ENCODE measurements at regions not wholly inside any gene's neighbourhood (a gene's known extent, or its start where the extent isn't known, plus 50 kb on each side); places are given as distances from the start of the nearest gene placed in this dataset.

DNA sequence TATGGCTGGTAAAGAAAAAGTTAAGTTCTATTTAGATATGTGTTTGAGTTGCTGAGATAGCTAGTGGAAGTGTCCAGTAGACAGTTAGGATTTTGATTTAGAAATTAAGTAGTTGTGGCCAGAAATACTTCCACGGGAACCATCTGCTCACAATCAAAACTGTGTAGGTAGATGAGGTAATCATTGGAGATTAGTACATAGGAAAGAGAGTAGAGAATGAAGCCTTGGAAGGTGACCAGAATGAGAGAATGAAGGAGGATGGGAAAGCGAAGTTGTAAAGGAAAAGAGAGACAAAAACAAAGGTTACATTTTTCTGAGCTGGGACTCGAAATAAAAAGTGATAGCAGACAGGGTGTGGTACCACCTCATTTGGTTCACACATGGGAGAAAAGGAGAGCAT lies 296.9 kb upstream of the SORL1-AS1 start:
- Histone ChIP-seq H3K27ac (no peak overlapping the region), H3K4me3 (no peak overlapping the region), H4K20me1 (ENCODE audit: low read depth) (no peaks in the 10 kb centered on the region), H3K9ac (no peak overlapping the region), H3F3A (ENCODE audit: low read depth) (no peaks in the 10 kb centered on the region), H3K4me1 (peaks cover 2% of the 10 kb centered on the region), H3K4me2 (no peak overlapping the region), H3K79me2 (ENCODE audit: low read depth) (no peaks in the 10 kb centered on the region), H2AFZ (replicated peaks) (no peak overlapping the region), H3K36me3 (no peaks in the 10 kb centered on the region), H3K9me3 (ENCODE audit: low read depth) (no peaks in the 10 kb centered on the region), H3K27me3 (no peaks in the 10 kb centered on the region)
- DNase-seq (ENCODE audit: low spot score): no peak
- no peaks in the 10 kb centered on the region for H3K27me3 Mint-ChIP-seq (ENCODE audit: insufficient read depth, low read depth)
- no peaks in the 10 kb centered on the region for H3K36me3 Mint-ChIP-seq
- no peak overlapping the region for H3K27ac Mint-ChIP-seq
- H3K4me1 Mint-ChIP-seq: peaks cover under 1% of the 10 kb centered on the region
- H3K9me3 Mint-ChIP-seq: no peaks in the 10 kb centered on the region
- TF ChIP-seq EZH2 (IDR thresholded peaks at IDR 0.05): no peak
- TF ChIP-seq, protein P1, sequence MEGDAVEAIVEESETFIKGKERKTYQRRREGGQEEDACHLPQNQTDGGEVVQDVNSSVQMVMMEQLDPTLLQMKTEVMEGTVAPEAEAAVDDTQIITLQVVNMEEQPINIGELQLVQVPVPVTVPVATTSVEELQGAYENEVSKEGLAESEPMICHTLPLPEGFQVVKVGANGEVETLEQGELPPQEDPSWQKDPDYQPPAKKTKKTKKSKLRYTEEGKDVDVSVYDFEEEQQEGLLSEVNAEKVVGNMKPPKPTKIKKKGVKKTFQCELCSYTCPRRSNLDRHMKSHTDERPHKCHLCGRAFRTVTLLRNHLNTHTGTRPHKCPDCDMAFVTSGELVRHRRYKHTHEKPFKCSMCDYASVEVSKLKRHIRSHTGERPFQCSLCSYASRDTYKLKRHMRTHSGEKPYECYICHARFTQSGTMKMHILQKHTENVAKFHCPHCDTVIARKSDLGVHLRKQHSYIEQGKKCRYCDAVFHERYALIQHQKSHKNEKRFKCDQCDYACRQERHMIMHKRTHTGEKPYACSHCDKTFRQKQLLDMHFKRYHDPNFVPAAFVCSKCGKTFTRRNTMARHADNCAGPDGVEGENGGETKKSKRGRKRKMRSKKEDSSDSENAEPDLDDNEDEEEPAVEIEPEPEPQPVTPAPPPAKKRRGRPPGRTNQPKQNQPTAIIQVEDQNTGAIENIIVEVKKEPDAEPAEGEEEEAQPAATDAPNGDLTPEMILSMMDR (IDR thresholded peaks at IDR 0.05): no peak
- TF ChIP-seq EZH2phosphoT487 (IDR thresholded peaks at IDR 0.05): no peak
- H3K4me3 Mint-ChIP-seq: no peak overlapping the region

DNA sequence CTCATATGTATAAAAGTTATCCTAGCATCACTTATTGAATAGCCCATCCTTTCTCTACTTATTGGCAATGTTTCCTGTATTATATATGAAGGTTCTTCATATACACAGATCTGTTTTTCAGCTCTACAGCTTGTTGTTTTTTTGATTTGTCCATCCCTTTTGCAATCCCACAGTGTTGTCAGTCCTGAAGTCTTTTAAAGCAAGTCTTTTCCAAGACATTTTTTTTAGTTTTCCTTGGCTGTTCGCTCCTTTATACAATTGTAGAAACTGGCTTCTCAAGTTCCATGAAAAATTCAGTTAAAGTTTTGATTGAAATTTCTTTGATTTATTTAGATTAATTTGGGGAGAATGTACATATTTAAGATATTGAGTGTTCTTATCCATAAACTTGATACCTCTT lies 295.3 kb upstream of the SORL1-AS1 start:
- Histone ChIP-seq H3K36me3 (peaks cover 5% of the 10 kb centered on the region), H3K4me1 (no peaks in the 10 kb centered on the region), H3K27ac (no peak overlapping the region), H3K4me2 (no peak overlapping the region), H4K20me1 (ENCODE audit: low read depth) (no peaks in the 10 kb centered on the region), H3K9ac (no peak overlapping the region), H3K79me2 (ENCODE audit: low read depth) (no peaks in the 10 kb centered on the region), H3K27me3 (no peaks in the 10 kb centered on the region), H2AFZ (replicated peaks) (no peak overlapping the region), H3K9me3 (ENCODE audit: low read depth) (peaks cover 5% of the 10 kb centered on the region), H3F3A (ENCODE audit: low read depth) (no peaks in the 10 kb centered on the region), H3K4me3 (no peak overlapping the region)
- Mint-ChIP-seq H3K36me3 (no peaks in the 10 kb centered on the region), H3K4me1 (no peaks in the 10 kb centered on the region), H3K4me3 (no peak overlapping the region), H3K27me3 (ENCODE audit: insufficient read depth, low read depth) (peaks cover 2% of the 10 kb centered on the region), H3K9me3 (peaks cover 11% of the 10 kb centered on the region), H3K27ac (no peak overlapping the region)
- TF ChIP-seq, protein P1 (IDR thresholded peaks at IDR 0.05): no peak
- TF ChIP-seq EZH2 (IDR thresholded peaks at IDR 0.05) (no peak), EZH2phosphoT487 (IDR thresholded peaks at IDR 0.05) (no peak)
- no peak for DNase-seq (ENCODE audit: low spot score)

DNA sequence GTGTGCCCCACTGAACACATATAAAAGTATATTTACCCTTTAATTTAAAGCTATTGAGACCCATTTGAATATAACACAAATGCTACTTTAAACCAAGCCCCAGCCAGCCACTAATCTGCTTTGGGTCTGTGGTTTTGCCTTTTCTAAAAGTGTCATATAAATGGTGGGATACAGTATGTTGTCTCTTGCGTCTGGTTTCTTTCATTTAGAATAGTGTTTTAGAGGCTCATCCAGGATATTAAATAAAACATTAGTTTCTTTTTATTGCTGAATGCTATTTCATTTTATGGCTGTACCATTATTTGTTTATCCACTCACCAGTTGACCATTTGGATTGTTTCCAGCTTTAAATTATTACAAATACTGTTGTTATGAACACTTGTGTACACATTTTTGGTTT lies 290.5 kb upstream of the SORL1-AS1 start:
- peaks cover 13% of the 10 kb centered on the region for H3K9me3 Mint-ChIP-seq
- Histone ChIP-seq H3K36me3 (peaks cover 5% of the 10 kb centered on the region), H2AFZ (replicated peaks) (no peak overlapping the region), H4K20me1 (ENCODE audit: low read depth) (no peaks in the 10 kb centered on the region), H3K79me2 (ENCODE audit: low read depth) (no peaks in the 10 kb centered on the region), H3K27me3 (no peaks in the 10 kb centered on the region), H3K27ac (no peak overlapping the region), H3K4me2 (no peak overlapping the region), H3K4me1 (peaks cover 6% of the 10 kb centered on the region), H3K9me3 (ENCODE audit: low read depth) (peaks cover 5% of the 10 kb centered on the region), H3K4me3 (no peak overlapping the region), H3K9ac (no peak overlapping the region), H3F3A (ENCODE audit: low read depth) (no peaks in the 10 kb centered on the region)
- no peak overlapping the region for H3K27ac Mint-ChIP-seq
- DNase-seq (ENCODE audit: low spot score): no peak
- H3K36me3 Mint-ChIP-seq: no peaks in the 10 kb centered on the region
- H3K4me3 Mint-ChIP-seq: no peak overlapping the region
- peaks cover 6% of the 10 kb centered on the region for H3K4me1 Mint-ChIP-seq
- peaks cover 2% of the 10 kb centered on the region for H3K27me3 Mint-ChIP-seq (ENCODE audit: insufficient read depth, low read depth)
- TF ChIP-seq, protein P1 (IDR thresholded peaks at IDR 0.05): no peak
- no peak for TF ChIP-seq EZH2phosphoT487 (IDR thresholded peaks at IDR 0.05)
- no peak for TF ChIP-seq EZH2 (IDR thresholded peaks at IDR 0.05)
